ENCODE measurements at regions not wholly inside any gene's neighbourhood (a gene's known extent, or its start where the extent isn't known, plus 50 kb on each side); places are given as distances from the start of the nearest gene placed in this dataset.

DNA sequence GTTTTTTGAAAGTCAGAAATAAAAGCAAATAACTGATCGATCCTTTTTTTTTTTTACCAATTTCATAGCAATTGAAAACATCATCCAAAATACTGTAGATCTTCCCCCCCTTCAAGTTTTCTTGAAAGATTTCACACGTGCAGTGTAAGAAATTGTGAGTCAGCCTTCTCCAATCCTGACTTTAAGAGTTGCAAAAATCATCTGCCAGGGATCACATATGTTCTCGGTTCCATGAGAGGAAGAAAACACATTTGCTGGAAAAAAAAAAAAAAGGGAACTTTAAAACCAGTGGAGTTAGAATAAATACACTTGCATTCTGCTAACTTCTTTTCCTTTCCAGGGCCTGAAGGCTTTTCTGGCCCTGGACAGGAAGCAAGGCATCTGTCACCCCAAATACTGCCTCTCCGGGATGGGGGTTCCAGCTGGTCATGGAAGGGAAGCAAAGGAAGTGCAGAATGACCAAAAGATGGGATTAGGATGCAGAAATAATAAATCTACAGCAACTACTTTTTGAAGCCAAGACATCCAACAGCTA is 198.4 kb upstream of the KIAA1217 start:
- no peak for DNase-seq (ENCODE audit: low read depth)

DNA sequence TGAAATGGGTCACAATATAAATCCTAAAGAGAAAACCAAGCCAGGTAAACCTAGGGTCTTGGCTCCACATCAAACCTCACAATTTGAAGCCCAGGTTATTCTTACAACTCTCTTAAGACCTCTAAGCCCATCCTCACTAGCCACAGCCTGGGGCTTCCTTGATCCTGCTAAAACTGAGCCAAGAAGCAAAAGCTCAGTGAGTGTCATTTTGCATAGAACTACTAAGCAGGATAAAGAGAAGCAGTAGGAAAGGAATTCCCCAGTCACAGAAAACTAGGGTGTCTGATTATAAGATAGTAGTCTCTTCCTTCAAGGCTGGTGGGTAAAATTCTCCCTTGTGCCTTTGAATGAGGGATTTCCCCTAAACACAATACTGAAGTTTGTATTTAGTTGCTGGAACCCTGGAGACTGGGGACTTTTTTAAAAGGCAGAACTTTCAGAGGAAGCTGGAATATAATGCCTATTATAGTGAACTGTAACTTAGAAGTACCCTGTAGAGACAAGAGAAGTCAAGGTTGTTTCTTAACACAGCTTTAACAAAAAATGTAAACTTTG is 196.6 kb upstream of the KIAA1217 start:
- DNase-seq (ENCODE audit: low read depth): no peak

DNA sequence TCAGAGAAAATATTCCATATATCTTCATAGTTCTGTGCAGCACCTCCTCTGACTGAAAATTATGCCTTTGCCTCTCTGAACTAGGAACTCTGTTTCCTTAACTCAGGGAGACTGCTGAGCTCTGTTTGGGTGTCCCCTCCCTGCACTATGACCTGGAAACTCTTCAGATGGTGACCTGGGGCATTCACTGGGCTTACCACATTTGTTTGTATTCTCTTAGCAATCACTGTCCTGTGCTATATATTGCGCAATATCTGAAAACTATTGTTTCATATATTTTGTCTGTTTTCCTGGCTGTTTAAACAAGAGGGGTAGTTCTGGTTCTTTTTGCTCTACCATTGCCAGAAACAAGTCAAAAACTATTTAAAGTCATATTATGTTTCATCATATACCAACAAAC is 181.8 kb upstream of the KIAA1217 start:
- no peak for DNase-seq (ENCODE audit: low read depth)

DNA sequence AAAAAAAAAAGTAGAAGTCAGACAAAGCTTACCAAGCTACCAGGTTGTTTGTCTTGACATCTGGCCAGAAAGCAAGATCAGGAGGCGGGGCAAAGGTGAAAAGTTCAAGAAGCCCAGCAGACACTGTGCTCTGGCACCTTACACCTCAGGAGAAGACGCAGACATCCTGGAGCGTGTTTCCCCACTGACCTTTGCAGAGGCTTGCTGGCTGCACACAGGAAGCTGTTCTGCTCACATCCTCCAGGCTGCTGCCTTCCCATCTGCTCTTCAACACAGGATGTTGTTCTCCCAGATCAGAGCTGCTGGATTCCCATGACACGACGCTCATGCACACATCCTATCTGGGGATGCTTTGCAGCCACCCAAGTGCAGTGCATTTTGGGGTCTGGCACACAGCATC is 174.4 kb upstream of the KIAA1217 start:
- no peak for DNase-seq (ENCODE audit: low read depth)

DNA sequence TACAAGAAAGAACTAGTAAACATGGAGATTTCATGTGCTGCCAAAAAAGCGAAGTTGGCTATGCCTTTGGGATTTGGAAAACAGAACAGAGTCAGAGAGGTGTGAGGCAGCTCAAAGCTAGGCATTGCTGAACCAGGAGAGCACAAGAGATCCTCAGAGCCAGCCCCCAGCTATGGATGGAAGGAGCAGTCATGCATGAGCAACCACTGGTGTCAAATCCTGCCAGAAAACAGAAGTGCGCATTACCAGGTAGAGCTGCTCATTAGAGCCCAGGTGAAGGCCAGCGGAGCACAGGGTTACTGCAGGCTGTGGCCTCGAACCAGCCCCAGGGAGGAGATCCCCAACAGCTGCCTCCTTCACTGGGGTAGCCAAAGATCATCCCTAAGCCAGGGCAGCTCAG is 173.2 kb upstream of the KIAA1217 start:
- DNase-seq (ENCODE audit: low read depth): no peak

DNA sequence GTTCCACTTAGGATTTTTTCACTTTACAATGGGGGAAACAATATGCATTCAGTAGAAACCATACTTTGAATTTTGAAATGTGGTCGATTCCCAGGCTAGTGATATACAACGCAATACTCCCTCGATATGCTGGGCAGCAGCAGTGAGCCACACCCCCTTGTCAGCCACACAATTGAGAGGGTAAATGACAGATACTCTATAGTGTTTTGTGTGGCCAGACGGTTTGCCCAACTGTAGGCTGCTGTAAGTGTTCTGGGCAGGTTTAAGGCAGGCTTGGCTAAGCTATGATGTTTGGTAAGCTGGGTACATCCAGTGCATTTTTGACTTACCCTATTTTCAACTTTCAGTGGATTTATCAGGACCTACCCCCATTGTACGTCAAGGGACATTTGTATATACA is 169.6 kb upstream of the KIAA1217 start:
- DNase-seq (ENCODE audit: low read depth): no peak

DNA sequence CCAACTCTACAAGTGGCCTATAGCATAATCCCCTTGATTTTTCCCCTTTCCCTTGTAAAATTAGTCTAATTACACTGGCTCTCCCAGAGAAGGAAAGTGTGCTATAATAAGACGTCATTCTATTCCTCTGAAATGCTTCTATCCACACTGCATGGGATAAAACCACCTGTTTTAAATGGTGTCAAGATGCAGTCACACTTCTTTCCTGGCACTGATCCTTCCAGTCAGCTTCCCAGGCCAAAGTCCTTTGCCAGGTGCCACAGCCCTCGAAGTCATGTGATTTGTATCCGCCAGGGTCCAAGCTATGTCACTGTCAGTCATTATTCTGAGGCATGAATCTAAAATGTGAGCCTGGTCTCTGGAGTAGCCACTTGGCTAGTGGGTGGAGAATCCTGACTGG is 169.0 kb upstream of the KIAA1217 start:
- no peak for DNase-seq (ENCODE audit: low read depth)

DNA sequence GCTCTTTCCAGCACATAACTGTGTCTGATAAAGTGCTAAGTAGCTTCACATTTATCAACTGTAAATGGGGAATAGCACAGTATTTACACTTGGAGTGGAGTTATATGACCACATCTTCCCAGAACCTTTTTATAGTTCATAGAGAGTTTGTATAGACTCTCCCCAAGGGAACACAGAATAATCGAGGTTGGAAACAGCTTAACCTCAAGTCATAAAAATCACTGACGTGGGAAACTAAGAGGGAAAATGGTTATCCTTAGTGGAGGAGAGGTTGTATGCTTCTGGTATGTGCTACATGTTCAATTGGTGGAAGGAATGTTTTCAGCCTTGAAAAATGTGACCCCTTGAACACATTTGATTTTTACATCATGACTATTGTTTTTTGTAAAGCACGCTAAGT is 167.9 kb upstream of the KIAA1217 start:
- no peak for DNase-seq (ENCODE audit: low read depth)

DNA sequence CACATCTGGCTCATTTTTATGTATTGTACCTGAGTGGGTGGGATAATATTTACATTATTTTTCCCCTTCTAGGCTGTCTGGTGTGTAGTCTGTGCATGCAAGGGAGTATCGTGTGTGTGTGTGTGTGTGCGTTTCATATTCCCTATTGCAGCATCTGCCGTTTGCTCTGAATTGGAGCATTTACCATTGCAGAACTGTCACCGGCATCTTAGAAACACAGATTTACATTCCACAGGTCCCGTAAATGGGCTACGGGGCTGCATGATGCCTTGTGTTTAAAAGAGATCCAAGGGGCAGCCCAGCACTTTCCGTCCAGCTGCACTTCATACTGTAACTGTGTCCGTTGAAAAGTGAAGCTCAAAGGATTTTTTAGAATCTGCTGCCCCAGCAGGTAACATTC is 167.1 kb upstream of the KIAA1217 start:
- no peak for DNase-seq (ENCODE audit: low read depth)

DNA sequence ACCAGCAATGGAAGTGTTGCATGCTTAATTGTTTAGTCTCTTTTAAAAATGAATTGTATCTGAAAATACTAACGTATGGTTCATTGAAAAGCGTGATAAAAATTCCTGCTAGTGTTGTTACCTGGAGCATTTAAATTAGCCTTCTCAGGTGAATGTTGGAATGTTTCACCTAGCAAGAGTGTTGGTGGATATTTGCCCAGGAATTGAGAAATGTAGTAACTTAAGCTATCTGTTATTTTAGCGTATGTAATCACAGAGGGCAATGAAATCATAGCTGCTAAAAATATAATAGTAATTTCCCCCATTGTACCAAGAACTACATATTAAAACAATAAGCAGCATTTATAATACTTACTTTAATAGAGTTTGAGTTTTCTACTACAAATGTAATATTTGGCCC is 166.1 kb upstream of the KIAA1217 start:
- no peak for DNase-seq (ENCODE audit: low read depth)

DNA sequence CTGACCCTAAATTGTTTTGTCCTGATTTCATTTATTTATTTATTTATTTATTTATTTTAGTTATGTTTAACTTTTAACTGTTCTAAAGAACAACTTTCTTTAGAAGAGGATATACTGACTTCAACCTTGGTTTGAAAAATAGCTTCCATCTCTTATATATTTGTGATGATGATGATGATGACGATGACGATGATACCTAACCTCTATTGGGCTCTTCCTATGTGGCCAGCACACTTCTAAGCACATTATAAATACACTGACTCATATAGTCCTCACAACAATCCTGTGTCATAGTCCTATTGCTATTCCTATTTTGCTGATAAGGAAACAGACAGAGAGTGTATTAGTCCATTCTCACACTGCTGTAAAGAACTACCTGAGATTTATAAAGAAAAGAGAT is 162.9 kb upstream of the KIAA1217 start:
- DNase-seq (ENCODE audit: low read depth): no peak

DNA sequence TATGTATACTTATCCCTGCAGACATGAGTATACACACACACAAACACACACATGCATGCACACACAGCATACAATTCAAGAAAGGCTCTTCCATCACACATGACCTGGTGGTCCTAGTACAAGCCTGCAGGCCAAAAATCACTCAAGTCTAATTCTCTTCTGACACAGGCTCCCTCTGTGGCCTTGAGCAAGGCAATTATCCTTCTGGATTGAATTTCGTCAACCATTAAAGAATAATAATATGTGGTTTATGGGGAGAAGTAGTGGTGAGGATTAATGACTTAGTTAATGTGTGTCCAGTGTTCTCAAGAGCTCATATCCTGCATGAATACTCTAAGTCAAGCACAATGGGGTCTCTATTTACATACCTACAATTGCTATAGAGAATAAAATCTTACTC is 161.8 kb upstream of the KIAA1217 start:
- no peak for DNase-seq (ENCODE audit: low read depth)

DNA sequence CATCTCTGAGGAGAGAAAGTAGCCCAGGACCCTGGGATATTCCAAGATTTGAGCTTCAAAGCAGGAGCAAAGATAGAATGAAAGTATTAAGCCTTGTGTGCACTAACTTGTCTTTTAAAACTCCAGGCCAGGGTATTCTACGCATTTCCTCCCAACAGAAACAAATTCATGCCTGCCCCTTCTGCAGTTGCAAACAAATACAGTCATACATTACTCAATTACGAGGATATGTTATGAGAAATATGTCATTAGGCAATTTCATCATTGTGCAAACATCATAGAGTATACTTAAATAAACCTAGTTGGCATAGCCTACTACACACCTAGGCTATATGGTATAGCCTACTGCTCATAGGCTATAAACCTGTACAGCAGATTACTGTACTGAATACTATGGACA is 154.5 kb upstream of the KIAA1217 start:
- DNase-seq (ENCODE audit: low read depth): no peak

DNA sequence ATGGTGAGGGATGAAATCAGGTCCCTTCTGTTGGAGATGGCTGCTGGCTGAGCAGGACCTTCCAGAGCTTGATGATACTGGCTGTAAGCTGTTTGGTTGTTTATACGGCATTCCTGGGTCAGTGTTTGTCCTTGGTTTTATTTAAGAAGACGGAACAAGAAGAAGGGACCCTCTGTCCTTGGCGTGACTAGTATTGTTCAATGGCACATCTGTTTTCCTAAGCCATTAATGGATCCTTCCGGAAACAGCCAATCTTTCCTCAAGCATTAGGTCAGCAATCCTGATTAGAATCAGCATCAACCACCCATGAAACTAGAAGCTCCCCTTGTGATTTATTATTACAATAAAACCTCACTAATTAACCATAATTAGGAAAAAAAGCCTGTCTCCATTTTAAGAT is 128.7 kb upstream of the KIAA1217 start:
- DNase-seq (ENCODE audit: low read depth): no peak

DNA sequence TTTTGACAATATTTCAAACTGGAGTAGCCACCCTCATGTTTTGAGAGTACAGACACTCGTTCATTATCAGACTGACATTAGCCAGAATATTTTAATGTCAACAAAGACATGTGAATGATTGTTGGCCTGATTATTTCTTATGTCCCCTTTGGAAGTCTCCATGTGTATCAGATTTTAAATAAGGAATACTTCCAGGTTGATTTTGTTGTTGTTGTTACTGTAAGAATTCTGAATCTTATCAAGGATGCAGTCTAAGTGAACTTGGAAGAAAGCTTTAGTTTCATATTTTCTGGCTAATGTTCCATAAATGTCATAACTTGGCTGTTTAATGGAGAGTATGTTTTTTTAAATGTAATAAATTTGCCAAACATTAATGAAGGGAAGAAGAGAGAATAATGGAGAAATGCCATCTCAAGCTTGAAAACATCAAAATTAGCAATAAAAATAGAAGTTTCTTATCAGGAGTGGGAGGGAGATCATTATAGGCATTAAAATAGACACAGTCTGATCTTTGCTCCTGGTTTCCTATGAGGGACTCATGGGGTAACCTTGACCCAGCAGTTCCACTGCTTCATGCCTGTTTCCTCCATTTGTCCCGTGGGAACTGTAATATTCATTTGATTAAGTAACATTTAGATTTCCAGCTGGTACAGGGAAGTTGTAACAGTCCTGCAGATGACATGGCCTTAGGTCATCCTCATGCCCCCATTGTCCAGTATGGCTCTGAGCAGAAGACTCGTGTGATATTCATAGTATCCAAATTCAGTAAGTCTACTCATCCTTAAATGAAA is 122.4 kb upstream of the KIAA1217 start:
- no peak for DNase-seq (ENCODE audit: low read depth)

DNA sequence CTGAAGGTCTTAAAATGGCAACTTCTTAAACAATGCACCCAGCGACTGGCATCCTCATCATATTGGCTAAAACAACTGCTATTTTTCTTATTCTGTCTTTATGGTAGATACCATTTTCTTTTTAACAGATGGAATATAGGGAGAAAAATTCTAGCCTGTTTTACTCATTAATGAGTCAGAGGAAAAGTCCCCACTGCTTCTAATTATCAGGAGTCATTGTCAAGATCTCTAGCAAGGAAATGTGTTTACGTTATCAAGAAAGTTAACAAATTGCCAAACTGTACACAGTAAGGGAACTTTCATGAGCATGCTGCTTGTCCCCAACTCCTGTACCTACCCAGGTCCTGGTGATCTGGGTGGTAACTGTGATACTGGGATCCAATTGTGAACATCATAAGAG is 117.7 kb upstream of the KIAA1217 start:
- no peak for DNase-seq (ENCODE audit: low read depth)

DNA sequence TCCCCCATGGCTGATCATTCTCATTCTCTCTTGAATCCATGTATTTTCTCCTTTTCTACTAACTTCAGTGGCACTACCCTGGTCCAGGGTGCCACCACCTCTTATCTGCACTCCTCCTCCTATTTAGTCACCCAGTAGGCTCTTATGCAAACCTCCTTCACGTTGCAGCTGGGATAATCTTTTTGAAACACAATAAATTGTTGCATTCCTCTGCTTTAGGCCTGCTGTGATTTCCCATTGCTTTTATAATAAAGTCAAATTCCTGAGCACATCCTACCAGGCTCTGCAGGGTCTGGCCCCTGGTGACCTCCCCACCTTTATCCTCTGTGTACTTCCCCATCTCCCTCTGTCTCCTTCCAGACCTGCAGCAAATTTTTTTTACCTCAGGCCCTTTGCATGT is 112.7 kb upstream of the KIAA1217 start:
- DNase-seq (ENCODE audit: low read depth): no peak

DNA sequence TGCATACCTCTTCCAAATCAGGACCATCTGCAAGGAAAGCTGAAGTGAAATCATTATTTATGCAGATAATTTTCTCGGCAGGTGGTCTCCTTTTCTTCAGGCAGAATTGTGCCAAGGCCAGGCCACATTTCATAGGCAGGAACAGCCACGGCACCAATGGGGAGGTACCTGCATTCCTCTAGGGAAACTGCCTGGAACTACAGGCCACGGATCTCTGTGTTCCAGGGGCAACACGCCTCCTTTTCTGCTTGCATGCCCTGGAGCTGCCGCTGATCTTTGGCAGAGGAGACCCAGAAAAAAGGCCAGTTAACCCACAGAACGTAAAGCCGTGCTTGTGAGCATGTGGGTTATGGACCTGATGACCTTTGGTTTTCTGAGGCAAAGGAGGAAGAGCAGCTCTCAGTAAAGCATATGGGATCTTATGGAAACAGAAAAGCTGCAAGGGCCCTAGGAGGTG is 111.2 kb upstream of the KIAA1217 start:
- no peak for DNase-seq (ENCODE audit: low read depth)

DNA sequence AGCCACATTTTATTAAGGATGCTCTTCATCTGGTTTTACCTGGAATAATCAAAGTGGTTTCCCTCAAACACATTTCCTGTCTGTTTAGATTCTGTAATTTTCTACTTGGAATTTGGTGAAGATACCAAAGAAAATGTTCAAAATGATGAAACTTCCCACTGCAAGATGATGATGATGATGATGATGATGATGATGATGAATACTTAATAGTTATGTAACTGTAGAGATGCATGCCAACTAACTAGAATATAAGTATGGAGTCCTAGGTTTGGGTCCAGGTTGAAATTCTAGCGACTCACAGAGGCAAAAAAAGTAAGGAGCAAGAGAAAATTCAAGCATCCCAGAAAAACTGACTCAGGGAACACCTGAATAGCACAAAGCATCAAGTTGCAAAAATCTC is 104.0 kb upstream of the KIAA1217 start:
- no peak for DNase-seq (ENCODE audit: low read depth)

DNA sequence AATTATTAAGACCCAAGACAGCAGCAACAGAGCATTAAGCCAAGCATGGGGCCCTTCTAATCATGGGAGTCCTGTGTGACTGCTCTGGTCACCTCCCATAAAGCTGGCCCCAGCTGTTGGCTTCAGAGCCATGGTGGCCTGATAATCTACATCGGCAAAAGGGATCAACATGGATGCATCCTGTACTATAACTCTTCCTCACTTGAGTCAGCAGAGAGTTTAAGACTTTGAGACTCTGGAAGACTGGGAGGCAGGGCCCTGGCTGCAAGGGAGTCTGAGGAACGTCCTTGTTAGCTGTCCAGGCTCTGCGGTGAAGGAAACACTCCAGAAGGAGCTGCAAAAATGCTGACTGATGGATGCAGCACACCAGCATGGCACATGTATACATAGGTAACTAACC is 95.0 kb upstream of the KIAA1217 start:
- DNase-seq (ENCODE audit: low read depth): no peak

DNA sequence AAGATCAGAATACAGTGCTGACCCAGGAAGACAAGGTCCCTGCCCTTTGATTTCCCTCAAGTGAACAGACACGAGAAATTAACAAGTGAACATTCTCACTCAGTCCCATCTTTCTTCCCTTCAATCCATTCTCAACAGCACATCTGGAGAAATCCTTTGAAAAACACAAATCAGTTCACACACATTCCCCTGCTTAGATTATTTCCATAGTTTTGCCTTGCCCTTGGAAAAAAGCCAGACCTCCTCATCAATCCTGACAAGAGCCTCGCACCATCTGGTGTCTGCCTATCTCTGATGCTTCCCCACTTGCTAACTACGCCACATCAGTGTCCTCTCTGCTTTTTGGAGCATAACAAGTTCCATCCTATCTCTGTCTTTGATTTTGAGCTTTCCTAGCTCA is 94.4 kb upstream of the KIAA1217 start:
- no peak for DNase-seq (ENCODE audit: low read depth)

DNA sequence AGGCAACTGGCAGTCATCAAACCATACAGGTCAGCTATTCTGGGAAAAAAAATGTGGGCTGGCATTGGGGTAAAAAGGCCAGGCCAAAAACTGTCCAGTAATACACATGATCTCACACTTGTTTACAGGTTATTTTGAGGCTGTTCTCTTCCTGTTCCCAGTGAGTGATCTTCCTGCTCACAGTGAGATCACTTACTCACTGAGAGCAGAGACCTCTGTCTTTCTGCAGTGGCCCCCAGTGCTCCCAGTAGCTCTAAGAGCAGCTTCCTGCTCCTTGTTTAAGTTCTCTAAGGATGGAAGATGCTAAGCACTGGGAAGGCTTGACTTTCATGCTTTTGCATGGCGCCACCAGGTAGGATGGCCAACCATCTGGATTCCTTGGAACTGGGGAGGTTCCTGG is 93.5 kb upstream of the KIAA1217 start:
- no peak for DNase-seq (ENCODE audit: low read depth)

DNA sequence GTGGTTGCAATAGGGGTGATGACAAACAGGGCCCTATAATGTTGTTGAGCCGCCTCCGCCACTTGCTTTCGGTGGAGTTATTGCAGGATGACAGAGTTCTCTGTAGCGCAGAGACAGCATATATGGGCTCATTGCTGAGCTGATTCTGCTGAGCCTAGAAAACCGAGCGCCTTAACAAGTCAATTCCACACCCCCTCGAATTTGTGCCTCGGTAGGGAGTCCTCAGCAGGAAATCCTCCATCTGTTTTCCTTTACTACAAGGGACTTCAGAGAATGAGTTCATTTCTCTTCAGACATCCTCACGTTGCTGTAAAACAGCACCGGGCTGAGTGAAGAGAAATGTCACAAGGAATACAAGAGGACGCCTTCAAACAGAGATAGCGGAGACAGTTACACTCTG is 90.7 kb upstream of the KIAA1217 start:
- no peak for DNase-seq (ENCODE audit: low read depth)

DNA sequence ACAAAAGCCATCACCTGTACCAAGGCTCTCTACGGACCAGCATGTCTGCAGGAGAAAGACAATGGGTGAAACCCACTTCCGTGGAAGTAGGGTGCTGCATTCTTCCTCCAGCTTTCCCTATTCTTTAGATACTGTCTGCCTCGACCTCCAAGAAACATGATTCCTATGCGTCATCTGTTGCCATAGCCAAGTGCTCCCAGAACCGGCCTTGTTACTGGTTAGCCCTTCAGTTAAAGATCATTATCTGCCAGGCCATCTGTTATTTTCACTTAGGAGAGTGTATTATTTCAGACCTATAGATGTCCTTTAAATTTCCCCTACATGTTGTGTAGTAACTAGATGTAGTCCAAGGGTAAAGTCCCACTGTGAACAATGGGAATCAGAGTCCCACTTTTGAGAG is 89.0 kb upstream of the KIAA1217 start:
- no peak for DNase-seq (ENCODE audit: low read depth)

Measured in HS-5 (cell line).